Tibial artery (tissue), 4 donors: ENCODE measurements at regions not wholly inside any gene's neighbourhood (a gene's known extent, or its start where the extent isn't known, plus 50 kb on each side); places are given as distances from the start of the nearest gene placed in this dataset.
"Not testable (repeated sequence)": the region's sequence is repeated elsewhere in the genome, so short reads cannot be mapped to it uniquely, and the experiment has no call there.

ENCODE experiments used
- DNase-seq, 2 donors: peaks; one replicate each; pipeline ENCODE4 v3.0.0-alpha.2; 2019
- H3K27ac ChIP-seq, 2 donors: fragments of 200-600 bp; sonication (generic) in 1 of 2; 1 replicate in 1 of 2; 2 replicates in 1 of 2; pipeline ENCODE4 v1.5.1; 2018 to 2019; ENCODE audit warnings: mild to moderate bottlenecking in 1 of 2
- H3K27me3 ChIP-seq, 2 donors: fragments of 200-600 bp; sonication (generic) in 1 of 2; one replicate each; pipeline versions ENCODE4 v1.5.1 to v1.6.0; 2016 to 2019
- H3K36me3 ChIP-seq, 3 donors: fragments of 200-600 bp; sonication (generic) in 2 of 3; one replicate each; pipeline ENCODE4 v1.5.1; 2016 to 2019; ENCODE audit warnings: mild to moderate bottlenecking in 2 of 3
- H3K4me1 ChIP-seq, 4 donors: fragments of 200-600 bp; sonication (generic) in 2 of 4; 1 replicate in 3 of 4; 2 replicates in 1 of 4; pipeline ENCODE4 v1.5.1; 2016 to 2019
- H3K4me3 ChIP-seq, 2 donors: fragments of 200-600 bp; sonication (generic) in 1 of 2; 1 replicate in 1 of 2; 2 replicates in 1 of 2; pipeline ENCODE4 v1.5.1; 2018 to 2019; ENCODE audit warnings: mild to moderate bottlenecking in 2 of 2
- H3K9me3 ChIP-seq, 3 donors: fragments of 200-600 bp; sonication (generic) in 1 of 3; one replicate each; pipeline ENCODE4 v1.5.1; 2016 to 2019
- intact Hi-C: fragments of 100-400 bp; cut with DNase I; formaldehyde crosslinking; loops from one replicate; pipeline ENCODE4 v1.15.0; 2023; ENCODE audit warnings: low total_unique reads
- TF ChIP-seq, protein P1 (sequence below), 2 experiments: fragments of 200-600 bp in 1 of 2; fragments of 450-650 bp in 1 of 2; IDR thresholded peaks; one replicate each; pipeline ENCODE4 v1.5.1; 2017 to 2019; ENCODE audit warnings: antibody characterized with exemption in 2 of 2, mild to moderate bottlenecking in 1 of 2, moderate library complexity in 1 of 2

DNA sequence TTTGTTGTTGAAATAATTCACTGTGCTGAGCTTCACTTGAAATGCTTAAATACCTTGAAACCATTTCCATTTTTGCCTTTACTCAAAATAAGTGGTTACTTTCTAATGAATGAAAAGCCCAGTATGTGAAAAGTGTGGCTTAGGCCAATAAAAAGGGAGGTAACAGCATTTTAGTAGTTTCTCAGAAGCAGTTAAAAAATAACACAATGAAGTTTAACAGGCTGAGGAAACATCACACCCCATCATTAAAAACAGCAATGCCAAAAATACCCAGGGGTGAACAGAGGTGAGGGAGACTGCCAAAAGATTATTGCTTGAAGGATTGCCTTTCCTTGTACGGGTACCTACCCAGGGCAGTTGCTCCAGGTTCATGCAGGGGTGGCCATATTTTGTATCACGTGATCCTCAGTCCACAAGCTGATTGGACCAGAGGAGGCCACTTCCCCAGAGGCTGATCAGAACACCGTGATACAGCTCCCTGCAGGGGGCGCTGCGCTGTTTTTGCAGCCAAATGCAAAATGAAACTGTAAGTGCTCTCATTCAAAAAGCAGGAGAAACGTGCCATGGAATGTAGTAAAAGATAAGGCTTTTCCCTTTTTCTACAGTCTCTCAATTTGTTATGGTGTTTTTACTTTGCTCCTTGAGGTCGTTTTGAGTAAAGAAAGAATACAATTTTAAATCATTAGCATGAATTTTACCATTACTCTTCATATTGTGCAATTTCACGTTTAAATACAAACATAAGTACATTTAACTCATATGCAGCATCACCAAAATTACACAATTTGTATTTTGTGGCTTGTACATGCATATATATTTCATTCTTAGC lies 70.2 kb upstream of the SH3BP4 start:
- H3K4me3 ChIP-seq: no peak overlapping the region
- TF ChIP-seq, protein P1, sequence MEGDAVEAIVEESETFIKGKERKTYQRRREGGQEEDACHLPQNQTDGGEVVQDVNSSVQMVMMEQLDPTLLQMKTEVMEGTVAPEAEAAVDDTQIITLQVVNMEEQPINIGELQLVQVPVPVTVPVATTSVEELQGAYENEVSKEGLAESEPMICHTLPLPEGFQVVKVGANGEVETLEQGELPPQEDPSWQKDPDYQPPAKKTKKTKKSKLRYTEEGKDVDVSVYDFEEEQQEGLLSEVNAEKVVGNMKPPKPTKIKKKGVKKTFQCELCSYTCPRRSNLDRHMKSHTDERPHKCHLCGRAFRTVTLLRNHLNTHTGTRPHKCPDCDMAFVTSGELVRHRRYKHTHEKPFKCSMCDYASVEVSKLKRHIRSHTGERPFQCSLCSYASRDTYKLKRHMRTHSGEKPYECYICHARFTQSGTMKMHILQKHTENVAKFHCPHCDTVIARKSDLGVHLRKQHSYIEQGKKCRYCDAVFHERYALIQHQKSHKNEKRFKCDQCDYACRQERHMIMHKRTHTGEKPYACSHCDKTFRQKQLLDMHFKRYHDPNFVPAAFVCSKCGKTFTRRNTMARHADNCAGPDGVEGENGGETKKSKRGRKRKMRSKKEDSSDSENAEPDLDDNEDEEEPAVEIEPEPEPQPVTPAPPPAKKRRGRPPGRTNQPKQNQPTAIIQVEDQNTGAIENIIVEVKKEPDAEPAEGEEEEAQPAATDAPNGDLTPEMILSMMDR (IDR thresholded peaks at IDR 0.05): peak; percentile 67
- H3K4me1 ChIP-seq: peaks cover 0 to 16% (median 2%) of the 10 kb centered on the region in 4 donors
- peak; percentile 80 to 89 for DNase-seq
- H3K9me3 ChIP-seq: no peaks in the 10 kb centered on the region
- H3K27me3 ChIP-seq: no peaks in the 10 kb centered on the region
- H3K27ac ChIP-seq: peak overlapping the region in 1 of 2 donors; percentile 17
- no peaks in the 10 kb centered on the region for H3K36me3 ChIP-seq
- intact Hi-C loops: no loop called here

DNA sequence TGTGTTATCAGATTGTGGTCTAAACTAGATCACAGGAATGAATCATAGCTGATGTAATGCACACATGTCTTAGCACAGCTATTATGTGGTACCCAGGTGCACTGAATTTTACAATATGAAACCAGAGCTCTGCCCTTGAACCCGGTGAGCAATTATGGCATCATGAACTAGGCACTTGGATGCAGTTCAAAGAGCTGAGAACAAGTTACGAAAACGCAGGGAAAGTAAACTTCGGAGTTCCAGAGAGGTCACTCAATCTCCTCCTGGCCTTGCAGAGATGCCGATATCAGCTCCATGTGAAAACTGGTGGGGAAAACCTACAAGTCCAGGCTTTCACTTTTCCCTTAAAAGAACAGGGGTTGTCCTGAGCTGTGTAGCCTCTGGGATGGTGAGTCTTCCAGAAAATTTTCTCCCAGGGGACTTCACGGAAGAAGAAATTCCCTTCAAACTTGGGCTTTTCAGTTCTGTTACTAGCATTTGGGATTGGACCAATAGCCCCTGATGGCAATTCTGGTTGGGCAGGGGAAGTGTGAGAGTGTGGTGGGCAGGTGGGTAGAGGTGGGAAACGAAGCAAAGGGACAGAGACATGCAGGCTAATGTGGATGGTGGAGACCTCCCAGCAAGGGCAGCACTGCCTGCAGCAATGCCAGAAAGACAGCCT lies 71.1 kb upstream of the SH3BP4 start:
- Histone ChIP-seq H3K36me3 (no peaks in the 10 kb centered on the region), H3K4me1 (peaks cover 0 to 16% (median 2%) of the 10 kb centered on the region in 4 donors), H3K27ac (no peak overlapping the region), H3K27me3 (no peaks in the 10 kb centered on the region), H3K9me3 (no peaks in the 10 kb centered on the region), H3K4me3 (no peak overlapping the region)
- DNase-seq: no peak
- TF ChIP-seq, protein P1 (IDR thresholded peaks at IDR 0.05): no peak
- intact Hi-C loops: no loop called here

DNA sequence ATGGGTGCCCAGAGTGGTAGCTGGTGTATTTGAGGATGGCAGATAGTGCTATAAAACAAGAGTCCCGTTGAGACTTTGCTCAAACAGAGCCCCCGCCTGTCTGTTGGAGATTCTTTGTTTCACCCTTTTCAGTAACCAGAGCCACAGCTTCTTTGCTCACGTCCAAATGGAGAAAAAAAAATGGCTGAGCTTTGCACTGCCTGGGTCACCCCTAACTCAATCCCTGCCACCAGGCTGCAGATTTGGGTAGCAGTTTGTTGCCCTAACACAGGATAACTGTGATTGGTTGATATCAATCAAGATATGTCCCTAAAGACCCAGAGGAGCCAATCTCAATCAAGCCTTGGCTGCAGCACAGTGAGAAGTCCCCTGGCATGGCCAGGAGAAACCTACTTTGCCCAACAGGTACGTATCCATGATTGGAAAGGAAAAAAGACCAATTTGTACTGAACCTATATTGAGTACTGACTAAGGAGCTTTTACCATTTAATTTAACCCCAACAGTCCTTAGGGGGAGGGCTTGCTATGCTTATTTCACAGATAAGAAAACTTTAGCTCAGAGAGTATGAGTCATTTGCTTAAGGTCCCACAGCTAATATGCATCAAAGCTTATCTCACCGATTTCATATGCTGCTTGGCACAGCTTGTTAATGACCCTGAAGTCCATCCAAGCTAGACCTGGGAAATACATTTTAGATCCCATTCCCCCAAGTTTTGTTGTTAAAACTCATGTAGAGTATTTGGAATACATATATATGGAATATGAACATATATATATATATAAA lies 72.0 kb upstream of the SH3BP4 start:
- H3K27me3 ChIP-seq: no peaks in the 10 kb centered on the region
- H3K9me3 ChIP-seq: no peaks in the 10 kb centered on the region
- no peak overlapping the region for H3K4me3 ChIP-seq
- H3K27ac ChIP-seq: no peak overlapping the region
- intact Hi-C loops: no loop called here
- TF ChIP-seq, protein P1 (IDR thresholded peaks at IDR 0.05): no peak
- DNase-seq: no peak
- H3K36me3 ChIP-seq: no peaks in the 10 kb centered on the region
- peaks cover 0 to 16% (median 2%) of the 10 kb centered on the region in 4 donors for H3K4me1 ChIP-seq

DNA sequence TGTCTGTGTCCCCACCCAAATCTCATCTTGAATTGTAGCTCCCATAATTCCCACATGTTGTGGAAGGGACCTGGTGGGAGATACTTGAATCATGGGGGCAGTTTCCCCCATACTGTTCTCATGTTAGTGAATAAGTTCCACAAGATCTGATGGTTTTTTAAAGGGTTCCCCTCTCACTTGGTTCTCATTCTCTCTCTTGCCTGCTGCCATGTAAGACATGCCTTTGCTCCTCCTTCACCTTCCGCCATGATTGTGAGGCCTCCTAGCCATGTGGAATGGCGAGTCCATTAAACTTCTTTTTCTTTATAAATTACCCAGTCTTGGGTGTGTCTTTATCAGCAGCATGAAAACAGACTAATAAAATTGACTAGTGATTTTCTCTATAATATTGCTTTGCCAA lies 75.2 kb upstream of the SH3BP4 start:
- H3K36me3 ChIP-seq, DNase-seq, H3K4me3 ChIP-seq, H3K27me3 ChIP-seq, H3K9me3 ChIP-seq, H3K4me1 ChIP-seq, intact Hi-C loops, H3K27ac ChIP-seq: not testable (repeated sequence)

DNA sequence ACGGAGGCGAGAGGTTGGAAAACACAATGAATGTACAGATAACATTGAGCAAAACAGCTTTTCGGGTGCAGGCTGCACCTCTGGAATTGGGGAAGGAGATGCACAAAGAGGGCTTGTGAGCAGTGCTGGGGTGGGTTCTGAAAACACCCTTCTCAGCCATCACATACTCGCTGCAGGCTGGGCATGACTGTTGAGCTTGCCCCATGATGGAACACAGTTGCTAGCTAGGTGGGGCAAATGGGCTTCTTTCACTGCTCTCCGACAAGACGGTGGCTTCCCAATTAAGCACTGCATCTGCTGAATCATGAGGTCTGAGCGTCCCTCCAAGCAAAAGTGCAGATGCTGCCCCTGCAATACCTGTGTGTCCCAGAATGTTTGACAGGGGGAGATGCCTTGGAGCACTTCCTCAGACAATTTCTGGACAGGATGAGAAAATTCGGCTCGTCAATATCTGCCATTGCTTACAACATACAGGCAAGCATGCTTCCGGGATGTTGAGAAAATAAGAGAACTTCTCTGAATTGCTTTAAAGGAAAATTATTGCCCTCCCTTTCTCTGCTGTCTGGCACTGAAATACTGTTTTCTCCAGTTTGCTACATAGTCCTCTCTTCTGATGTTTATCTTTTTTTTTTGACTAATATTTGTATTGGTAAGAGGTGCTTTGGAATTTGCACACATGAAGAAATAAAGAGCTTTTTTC lies 77.3 kb upstream of the SH3BP4 start:
- Histone ChIP-seq H3K27me3 (no peaks in the 10 kb centered on the region), H3K27ac (no peak overlapping the region), H3K4me1 (no peaks in the 10 kb centered on the region), H3K4me3 (no peak overlapping the region), H3K36me3 (no peaks in the 10 kb centered on the region), H3K9me3 (no peaks in the 10 kb centered on the region)
- intact Hi-C loops: no loop called here
- TF ChIP-seq, protein P1 (IDR thresholded peaks at IDR 0.05): no peak
- no peak for DNase-seq
